Mononuclear cell (primary cell): ENCODE measurements at regions not wholly inside any gene's neighbourhood (a gene's known extent, or its start where the extent isn't known, plus 50 kb on each side); places are given as distances from the start of the nearest gene placed in this dataset.
"Not testable (repeated sequence)": the region's sequence is repeated elsewhere in the genome, so short reads cannot be mapped to it uniquely, and the experiment has no call there.

ENCODE experiments used
- H3K27me3 ChIP-seq: 2 replicates; pipeline ENCODE4 v1.6.0; 2011; ENCODE audit warnings: low read length, control low read depth; ENCODE audit not compliant: insufficient read depth
- H3K4me1 ChIP-seq: 2 replicates; pipeline ENCODE4 v1.5.1; 2011; ENCODE audit warnings: mild to moderate bottlenecking, low read length, control low read depth; ENCODE audit not compliant: insufficient read depth
- H3K4me3 ChIP-seq: 2 replicates; pipeline ENCODE4 v1.5.1; 2011; ENCODE audit warnings: mild to moderate bottlenecking, low read length, moderate library complexity
- H3K9me3 ChIP-seq: 2 replicates; pipeline ENCODE4 v1.5.1; 2011; ENCODE audit warnings: low read depth, mild to moderate bottlenecking, control low read depth, low read length

DNA sequence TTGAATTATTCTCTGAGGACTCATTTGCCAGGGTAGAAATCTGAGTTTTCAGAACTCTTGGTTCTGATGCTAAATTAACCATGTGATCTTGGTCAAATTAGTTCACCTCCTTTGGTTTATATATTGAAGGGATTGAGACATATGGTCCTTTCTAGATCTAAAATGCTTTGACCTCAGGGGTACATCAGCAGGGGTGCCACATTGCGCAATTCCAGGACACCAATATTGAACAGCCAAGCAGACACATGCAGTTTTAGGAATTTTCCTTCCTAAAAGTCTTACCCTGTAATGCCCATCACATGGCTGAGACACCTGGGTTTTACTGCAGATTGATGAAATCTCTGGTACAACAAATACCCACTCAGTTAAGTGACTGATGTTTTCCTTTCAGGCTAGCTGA is 254.4 kb upstream of the NCAM1 start:
- no peak overlapping the region for H3K4me3 ChIP-seq
- no peaks in the 10 kb centered on the region for H3K9me3 ChIP-seq
- no peaks in the 10 kb centered on the region for H3K4me1 ChIP-seq
- no peaks in the 10 kb centered on the region for H3K27me3 ChIP-seq

DNA sequence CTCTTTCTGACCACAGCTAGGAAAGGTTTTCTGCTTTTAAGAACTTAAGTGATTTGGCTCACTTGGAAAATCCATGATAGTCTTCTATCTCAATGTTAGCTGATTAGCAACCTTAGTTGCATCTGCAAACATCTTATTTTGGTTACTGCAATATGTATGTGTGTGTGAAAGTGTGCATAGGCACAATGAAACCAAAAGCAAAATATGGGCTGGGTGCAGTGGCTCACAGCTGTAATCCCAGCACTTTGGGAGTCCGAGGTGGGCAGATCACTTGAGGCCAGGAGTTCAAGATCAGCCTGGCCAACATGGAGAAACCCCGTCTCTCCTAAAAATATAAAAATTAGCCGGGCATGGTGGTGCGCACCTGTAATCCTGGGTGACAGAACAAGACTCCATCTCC is 246.9 kb upstream of the NCAM1 start:
- not testable (repeated sequence) for H3K9me3 ChIP-seq, H3K4me1 ChIP-seq, H3K4me3 ChIP-seq, H3K27me3 ChIP-seq

DNA sequence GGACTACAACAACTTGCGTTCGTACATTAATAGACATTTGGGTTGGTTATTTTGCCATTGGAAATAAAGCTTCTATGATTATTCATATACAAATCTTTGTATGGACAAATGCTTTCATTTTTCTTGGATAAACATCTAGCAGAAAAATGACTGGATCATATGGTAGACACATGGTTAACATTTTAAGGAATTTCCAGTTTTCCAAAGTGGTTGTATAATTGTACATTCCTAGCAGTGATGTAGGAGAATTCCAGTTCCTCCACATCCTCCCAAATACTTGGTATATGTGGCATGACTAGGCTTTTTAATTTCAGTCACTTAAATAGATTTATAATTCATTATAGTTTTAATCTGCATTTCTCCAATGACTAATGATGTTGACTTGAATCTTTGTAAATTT is 246.2 kb upstream of the NCAM1 start:
- Histone ChIP-seq H3K9me3 (no peaks in the 10 kb centered on the region), H3K4me1 (no peaks in the 10 kb centered on the region), H3K27me3 (peaks cover 2% of the 10 kb centered on the region), H3K4me3 (no peak overlapping the region)

DNA sequence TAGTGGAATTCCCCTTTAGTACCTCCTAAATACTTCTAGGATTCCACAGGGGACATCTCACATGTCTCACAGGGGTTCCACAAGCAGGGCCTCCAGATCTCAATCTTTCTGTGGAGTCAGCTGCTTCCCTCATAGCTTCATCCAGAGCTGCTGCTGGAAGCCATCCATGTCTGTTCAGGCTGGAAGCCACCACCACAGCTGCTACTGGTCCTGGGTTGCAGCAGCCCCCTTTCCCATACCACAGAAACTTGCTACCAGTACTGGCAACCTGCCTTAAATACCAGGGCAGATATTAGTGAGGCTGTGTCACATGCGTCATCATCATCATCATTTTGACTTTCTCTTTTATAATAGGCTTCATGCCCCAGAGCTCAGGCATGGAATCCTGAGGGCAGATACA is 242.7 kb upstream of the NCAM1 start:
- no peak overlapping the region for H3K4me3 ChIP-seq
- peaks cover 2% of the 10 kb centered on the region for H3K27me3 ChIP-seq
- no peaks in the 10 kb centered on the region for H3K4me1 ChIP-seq
- H3K9me3 ChIP-seq: no peaks in the 10 kb centered on the region

DNA sequence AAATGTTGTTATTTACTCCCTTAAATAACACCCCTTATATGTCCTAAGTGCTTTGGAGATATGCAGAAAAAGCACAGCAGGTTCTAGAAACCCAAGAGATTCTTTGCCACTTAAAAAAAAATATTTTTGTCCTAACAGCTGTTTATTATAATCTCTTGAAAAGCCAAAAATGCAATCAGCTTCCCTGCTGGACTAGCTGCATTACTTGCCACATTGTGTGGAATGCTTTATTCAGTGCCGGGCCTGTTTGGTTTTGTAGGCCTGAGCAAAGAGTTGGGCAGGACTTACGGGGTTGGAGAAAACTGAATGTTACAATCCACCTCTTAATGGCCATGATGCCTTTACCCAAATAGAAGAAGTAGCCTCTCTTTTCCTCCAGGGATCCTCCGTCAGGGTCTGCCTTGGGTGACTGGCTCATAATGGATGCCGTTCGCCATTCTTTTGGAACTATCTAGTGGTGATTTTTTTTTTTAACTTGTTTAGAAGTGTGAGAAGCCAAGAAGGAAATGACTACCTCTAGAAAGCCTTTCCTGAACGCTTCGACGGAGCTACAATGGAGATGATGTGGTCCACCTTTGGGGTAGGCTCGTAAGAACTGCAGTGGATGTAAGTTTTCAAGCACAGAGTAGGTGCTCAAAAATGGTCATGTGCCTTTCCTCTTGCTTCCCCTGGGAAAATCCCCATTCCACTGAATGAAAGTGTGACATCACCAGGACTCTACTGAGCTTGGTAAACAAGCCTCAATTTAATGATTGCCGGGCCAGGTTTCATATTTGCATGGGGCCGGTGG is 241.3 kb upstream of the NCAM1 start:
- H3K4me1 ChIP-seq: no peaks in the 10 kb centered on the region
- no peaks in the 10 kb centered on the region for H3K27me3 ChIP-seq
- no peak overlapping the region for H3K4me3 ChIP-seq
- no peaks in the 10 kb centered on the region for H3K9me3 ChIP-seq

DNA sequence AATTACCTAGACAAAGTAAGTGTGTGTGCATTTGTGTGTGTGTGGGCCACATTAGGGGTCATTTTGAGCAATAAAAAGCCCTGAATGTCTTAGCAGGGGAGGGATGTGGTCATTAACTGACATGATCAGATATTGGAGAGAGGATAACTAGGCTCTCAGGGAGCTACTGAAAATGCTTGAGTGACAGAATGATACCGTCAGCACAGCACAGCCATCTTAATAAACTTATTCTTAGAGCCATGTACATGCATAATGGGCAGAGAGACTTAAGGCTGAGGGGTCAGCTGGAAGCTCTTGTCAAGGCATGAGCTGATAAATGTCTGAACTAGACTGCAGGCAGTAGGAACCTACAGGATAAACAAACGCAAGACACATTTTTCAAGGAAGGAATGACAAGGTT is 239.1 kb upstream of the NCAM1 start:
- Histone ChIP-seq H3K9me3 (no peaks in the 10 kb centered on the region), H3K4me1 (no peaks in the 10 kb centered on the region), H3K27me3 (no peaks in the 10 kb centered on the region), H3K4me3 (no peak overlapping the region)

DNA sequence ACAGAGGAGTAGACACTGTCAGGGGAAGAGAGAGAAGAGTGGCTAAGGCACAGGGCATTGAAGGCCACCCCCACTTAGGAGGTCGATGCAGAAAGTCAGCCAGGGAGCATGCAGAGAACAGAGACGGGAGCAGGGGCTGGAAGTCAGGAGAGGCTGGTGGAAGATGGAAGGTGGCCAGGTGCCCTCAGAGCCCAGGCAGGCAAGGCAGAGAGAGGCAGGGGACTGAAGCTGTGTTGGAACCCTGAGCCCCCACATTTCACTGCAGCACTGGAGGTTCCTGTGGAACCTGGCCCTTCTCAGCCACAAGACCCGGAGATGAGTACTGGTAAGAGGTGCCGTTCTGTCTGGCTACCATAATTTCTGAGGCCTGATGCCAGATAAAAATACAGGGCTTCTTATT is 238.3 kb upstream of the NCAM1 start:
- Histone ChIP-seq H3K4me3 (no peak overlapping the region), H3K9me3 (no peaks in the 10 kb centered on the region), H3K4me1 (no peaks in the 10 kb centered on the region), H3K27me3 (no peaks in the 10 kb centered on the region)

DNA sequence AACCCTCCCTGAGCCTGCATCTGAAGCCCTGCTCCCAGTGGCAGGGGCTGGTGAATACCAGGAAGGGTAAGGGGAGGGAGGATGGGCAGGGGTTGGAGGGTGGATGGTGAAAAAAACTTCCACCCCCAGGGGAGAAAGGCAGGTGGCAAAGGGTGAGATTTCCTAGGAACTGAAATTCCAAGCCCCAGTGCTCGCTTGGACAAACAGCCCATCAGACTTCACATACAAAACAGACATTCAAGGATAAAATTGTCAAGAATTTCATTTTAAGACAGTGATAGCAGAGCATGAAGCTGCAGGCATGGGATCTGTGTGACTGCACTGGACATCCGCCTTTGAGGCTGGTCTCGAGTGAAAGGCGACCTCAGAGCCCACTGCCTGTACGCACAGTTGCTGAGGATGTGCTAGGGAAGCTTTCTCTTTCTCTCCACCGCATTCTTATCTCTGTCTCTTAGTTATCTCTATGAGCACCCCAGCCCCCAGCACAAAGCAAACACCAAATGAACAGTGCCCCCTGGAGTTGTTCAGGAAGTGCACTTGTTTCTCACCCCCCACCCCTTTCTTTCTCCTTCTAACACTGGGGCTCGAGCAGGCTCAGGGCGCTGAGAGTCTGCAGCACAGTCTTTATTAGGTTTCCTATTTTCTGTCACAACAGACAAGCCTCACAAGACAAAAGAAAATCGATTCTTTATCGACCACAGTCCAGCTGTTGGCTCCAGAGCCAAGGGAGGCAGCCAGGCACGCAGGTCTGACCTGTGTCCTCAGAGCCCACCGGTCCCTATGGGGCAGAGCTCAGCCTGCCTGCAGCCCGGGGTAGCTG is 237.3 kb upstream of the NCAM1 start:
- Histone ChIP-seq H3K9me3 (no peaks in the 10 kb centered on the region), H3K27me3 (no peaks in the 10 kb centered on the region), H3K4me3 (no peak overlapping the region), H3K4me1 (no peaks in the 10 kb centered on the region)

DNA sequence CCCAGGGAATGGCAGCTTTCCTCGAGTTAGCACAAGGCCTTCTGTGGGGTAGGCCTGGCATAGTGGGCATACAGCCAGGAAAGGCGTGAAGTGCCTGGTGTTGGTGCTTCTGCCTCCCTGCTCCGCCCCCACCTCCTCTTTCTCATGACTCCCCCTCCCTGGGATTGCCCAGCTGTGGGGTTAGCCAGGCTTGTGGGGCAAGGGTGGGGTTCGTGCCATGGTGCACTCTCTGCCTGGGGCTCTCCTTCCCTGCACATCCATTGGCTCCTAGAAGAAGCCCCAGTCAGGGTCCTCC is 236.8 kb upstream of the NCAM1 start:
- Histone ChIP-seq H3K27me3 (no peaks in the 10 kb centered on the region), H3K4me1 (no peaks in the 10 kb centered on the region), H3K9me3 (no peaks in the 10 kb centered on the region), H3K4me3 (no peak overlapping the region)

DNA sequence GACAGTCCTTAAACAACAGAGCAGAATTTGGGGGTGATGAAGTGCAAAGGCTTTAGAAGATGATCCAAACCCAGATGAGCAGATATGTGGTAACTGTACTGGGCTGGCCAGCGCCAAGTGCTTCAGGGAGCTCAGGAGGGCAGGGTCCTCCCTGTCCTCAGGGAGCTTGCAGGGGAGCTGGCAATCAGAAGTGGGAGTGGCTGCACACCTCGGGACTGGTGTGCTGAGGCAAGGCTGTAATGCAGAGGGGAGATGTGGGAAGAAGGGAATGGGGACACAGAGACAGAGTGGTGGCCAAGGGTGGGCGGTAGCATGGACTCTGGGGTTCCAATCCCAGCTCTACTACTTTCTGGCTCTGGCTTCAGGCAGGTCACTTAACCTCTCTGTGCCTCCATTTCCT is 235.6 kb upstream of the NCAM1 start:
- H3K4me3 ChIP-seq: no peak overlapping the region
- no peaks in the 10 kb centered on the region for H3K27me3 ChIP-seq
- H3K9me3 ChIP-seq: no peaks in the 10 kb centered on the region
- no peaks in the 10 kb centered on the region for H3K4me1 ChIP-seq

DNA sequence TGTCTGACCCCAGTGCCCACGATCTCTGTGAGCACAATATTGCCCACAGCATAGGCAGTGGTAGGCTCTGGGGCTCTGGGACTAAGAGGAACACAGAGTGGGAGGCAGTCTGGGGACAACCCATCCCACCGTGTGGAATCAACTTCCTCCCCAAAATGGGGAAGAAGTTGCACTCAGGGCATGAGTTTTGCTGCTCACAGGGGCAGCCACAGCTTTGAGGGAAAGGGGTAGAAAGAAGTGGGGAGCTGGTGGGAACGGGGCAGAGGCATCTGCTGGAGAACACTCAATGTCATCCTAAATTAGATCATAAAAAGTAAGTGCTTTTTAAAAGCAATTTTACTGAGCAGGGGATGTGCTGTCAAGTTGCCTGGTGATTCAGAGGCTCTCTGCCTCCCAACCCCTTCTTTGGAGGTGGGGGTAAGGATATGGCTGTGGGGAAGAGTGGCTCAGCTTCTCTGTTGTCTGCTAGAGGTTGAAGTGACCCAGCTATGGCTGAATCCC is 233.8 kb upstream of the NCAM1 start:
- H3K9me3 ChIP-seq: no peaks in the 10 kb centered on the region
- H3K4me3 ChIP-seq: no peak overlapping the region
- H3K27me3 ChIP-seq: no peaks in the 10 kb centered on the region
- no peaks in the 10 kb centered on the region for H3K4me1 ChIP-seq

DNA sequence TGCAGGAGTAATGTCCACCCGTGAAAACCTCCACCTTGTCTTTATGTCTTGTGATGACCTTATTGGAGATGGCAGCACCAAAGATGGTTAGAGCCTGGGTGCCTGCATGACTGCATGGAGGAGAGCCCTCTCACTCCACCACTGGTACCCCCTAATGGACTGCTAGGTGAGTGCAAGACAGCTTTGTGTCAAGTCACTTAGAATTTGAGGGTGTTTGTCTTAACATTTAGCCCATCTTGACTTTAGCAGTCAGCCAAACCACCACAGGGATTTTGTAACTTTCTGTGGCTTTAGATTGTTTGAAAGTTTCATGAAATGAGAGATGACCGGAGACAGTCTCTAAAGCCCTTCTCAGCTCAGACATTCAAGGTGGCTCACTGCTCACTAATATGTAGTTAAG is 232.9 kb upstream of the NCAM1 start:
- Histone ChIP-seq H3K9me3 (no peaks in the 10 kb centered on the region), H3K27me3 (no peaks in the 10 kb centered on the region), H3K4me3 (no peak overlapping the region), H3K4me1 (no peaks in the 10 kb centered on the region)

DNA sequence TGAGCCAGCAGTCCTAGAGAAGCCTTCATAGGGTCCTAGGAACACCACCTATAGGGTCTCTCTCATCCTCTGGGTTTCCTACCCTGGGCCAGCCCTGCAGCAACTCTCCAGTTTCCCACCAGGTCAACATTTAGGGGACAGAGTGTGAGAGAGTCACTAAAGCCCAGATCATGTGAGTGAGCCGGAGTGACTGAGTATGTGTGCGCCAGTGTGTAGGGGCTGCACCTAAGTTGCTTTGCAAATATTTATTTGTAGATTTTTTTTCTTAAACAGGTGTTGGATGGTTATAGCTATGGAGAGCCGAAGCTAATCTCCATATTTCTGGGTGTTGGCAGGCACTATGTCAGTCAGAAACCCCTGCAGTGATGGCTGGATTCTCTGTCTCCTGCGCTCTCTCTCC is 232.5 kb upstream of the NCAM1 start:
- Histone ChIP-seq H3K9me3 (no peaks in the 10 kb centered on the region), H3K4me3 (no peak overlapping the region), H3K27me3 (no peaks in the 10 kb centered on the region), H3K4me1 (no peaks in the 10 kb centered on the region)

DNA sequence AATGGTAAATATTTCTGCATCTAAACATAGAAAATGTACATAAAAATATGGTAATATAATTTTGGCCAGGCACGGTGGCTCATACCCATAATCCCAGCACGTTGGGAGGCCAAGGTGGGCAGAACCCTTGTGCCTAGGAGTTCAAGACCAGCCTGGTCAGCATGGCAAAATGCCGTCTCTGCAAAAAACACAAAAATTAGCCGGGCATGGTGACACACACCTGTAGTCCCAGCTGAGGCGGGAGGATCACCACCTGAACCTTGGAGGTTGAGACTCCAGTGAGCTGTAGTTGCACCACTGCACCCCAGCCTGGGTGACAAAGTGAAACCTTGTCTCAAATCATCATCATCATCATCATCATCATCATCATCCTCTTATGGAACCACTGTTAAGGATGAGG is 230.6 kb upstream of the NCAM1 start:
- Histone ChIP-seq H3K27me3 (no peaks in the 10 kb centered on the region), H3K4me1 (no peaks in the 10 kb centered on the region), H3K9me3 (no peaks in the 10 kb centered on the region), H3K4me3 (no peak overlapping the region)

DNA sequence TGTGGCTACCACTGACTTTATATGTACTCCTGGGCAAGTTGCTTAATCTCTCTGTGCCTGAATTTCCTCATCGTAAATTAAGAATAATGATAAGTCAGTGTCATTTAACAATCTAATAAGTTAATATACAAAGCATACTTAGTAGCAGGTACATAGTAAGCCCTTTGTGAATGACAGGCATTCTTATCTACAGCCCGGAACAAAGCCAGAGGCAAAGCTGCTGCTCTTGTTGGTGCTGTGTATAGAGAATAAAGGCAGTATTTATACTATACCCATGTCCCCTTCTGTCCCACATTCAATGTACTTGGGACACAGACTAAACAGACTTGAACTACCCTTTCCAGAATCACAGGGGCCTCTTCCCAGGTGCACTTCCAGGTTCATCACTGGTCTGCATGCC is 229.7 kb upstream of the NCAM1 start:
- Histone ChIP-seq H3K27me3 (no peaks in the 10 kb centered on the region), H3K4me3 (no peak overlapping the region), H3K4me1 (no peaks in the 10 kb centered on the region), H3K9me3 (no peaks in the 10 kb centered on the region)

DNA sequence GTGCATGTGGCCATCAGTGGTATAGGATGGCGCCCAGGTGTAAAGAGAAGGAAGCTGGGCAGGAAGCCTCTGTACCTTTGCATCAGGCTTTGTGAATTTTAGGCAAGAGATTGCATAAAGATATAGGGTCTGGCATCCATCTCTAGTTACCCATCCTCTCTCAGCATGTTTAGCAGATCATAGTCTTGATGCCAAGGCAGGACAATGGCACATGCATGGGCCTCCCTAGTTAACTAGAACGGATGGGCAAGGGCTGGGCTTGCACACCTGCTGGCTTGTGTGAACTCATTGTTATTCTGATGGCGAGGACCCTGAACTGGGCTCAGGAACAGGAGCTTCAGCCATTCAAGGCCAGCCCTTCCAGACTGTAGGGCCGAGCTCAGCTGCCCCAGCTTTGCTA is 229.2 kb upstream of the NCAM1 start:
- Histone ChIP-seq H3K9me3 (no peaks in the 10 kb centered on the region), H3K4me3 (no peak overlapping the region), H3K27me3 (no peaks in the 10 kb centered on the region), H3K4me1 (no peaks in the 10 kb centered on the region)
